ENCODE measurements at regions not wholly inside any gene's neighbourhood (a gene's known extent, or its start where the extent isn't known, plus 50 kb on each side); places are given as distances from the start of the nearest gene placed in this dataset.

- TF ChIP-seq CHD7 (IDR thresholded peaks at IDR 0.05; ENCODE audit: insufficient replicate concordance, low read length) (no peak), BACH1 (IDR thresholded peaks at IDR 0.05; ENCODE audit: low read length) (no peak), RFX5 (IDR thresholded peaks at IDR 0.05; ENCODE audit: borderline replicate concordance, low read depth, low read length) (no peak), TAF1 (IDR thresholded peaks at IDR 0.05; ENCODE audit: low read depth, low read length) (no peak), ASH2L (IDR thresholded peaks at IDR 0.05; ENCODE audit: low read length) (no peak), TAF7 (optimal IDR thresholded peaks at IDR 0.05; ENCODE audit: borderline replicate concordance, low read depth, low read length) (no peak), BRCA1 (IDR thresholded peaks at IDR 0.05; ENCODE audit: low read depth, low read length) (no peak)
Measured at GRCh38 chr6:91140449-91140848, 553.6 kb upstream of the MAP3K7 start (continued).

All from H1 (cell line).